Motor neuron (in vitro differentiated cells): ENCODE measurements at regions not wholly inside any gene's neighbourhood (a gene's known extent, or its start where the extent isn't known, plus 50 kb on each side); places are given as distances from the start of the nearest gene placed in this dataset.

Experiments used
- ATAC-seq, 8 experiments: fragments of 200-7000 bp; cut with Tn5 transposase; replicated peaks in 6 of 8; 2 replicates each; pipeline ENCODE4 v1.8.0; 2021; ENCODE audit warnings: mild to moderate bottlenecking in 8 of 8, moderate library complexity in 8 of 8
- H3K27ac ChIP-seq, 2 donors: fragments of 250-450 bp; sonication (Bioruptor Pico); 2 replicates each; pipeline ENCODE4 v1.9.0; 2021; ENCODE audit warnings: antibody characterized with exemption in 2 of 2, mild to moderate bottlenecking in 2 of 2, moderate library complexity in 1 of 2
- H3K4me1 ChIP-seq, 2 donors: fragments of 250-450 bp; sonication (Bioruptor Pico); replicated peaks in 1 of 2; 2 replicates each; pipeline ENCODE4 v1.6.1; 2021; ENCODE audit warnings: antibody characterized with exemption in 2 of 2, mild to moderate bottlenecking in 2 of 2, moderate library complexity in 1 of 2
- H3K4me3 ChIP-seq, 5 donors: fragments of 250-450 bp; sonication (Bioruptor Pico); 2 replicates each; pipeline ENCODE4 v1.9.0; 2021; ENCODE audit warnings: antibody characterized with exemption in 5 of 5, mild to moderate bottlenecking in 5 of 5, moderate library complexity in 4 of 5
- WGBS, 10 experiments: fragments of 450-650 bp; shearing (Covaris generic); methylation state at CpG; one replicate each; pipeline ENCODE4 v1.0.0; 2022; 5-methylcytosine and 5-hydroxymethylcytosine counted together
- in situ Hi-C, 9 experiments: fragments of 400-800 bp; cut with MboI; loops; one replicate each; pipeline ENCODE4 v1.15.0; 2021; ENCODE audit warnings: low sequenced_read_pairs in 9 of 9, low pct_unique_long_range_greater_than_20kb in 2 of 9; ENCODE audit not compliant: unreplicated experiment in 9 of 9

- in situ Hi-C loops: loop anchor here in 6 of 9 experiments (10.0 to 25.0 kb wide), 3 partner anchors 230 to 258 kb away; partner anchors contain the start of gene KIAA1614 (in 2 of the 6)
- 0 to 25% (median 7%) methylated on average over 1 to 23 of the region's 24 CpGs; no CpG with 5 or more reads in 2 of the 10 experiments for WGBS, 10 experiments
These were observed 53.8 kb downstream of the IER5 start for GRCh38 chr1:181142096-181142958.

GRCh38 chr1:181143102-181143859 lies 54.8 kb downstream of the IER5 start:
- WGBS, 10 experiments: 0 to 100% (median 58%) methylated on average over 2 to 5 of the region's 5 CpGs; no CpG with 5 or more reads in 1 of the 10 experiments
- in situ Hi-C loops: loop anchor here in 6 of 9 experiments (10.0 to 25.0 kb wide), 3 partner anchors 231 to 258 kb away; partner anchors contain the start of gene KIAA1614 (in 2 of the 6)

More at GRCh38 chr1:181142096-181142958, 53.8 kb downstream of the IER5 start:
- peak overlapping the region; percentile 39 to 65 for H3K27ac ChIP-seq
- H3K4me1 ChIP-seq: peaks cover 12 to 17% of the 10 kb centered on the region in 2 donors
- ATAC-seq: peak; percentile 78 to 100 (median 97)
- peak overlapping the region in 4 of 5 donors; percentile 0 to 16 (median 4) for H3K4me3 ChIP-seq

GRCh38 chr1:181144238-181144637 lies 55.7 kb downstream of the IER5 start:
- ATAC-seq: no peak
- H3K27ac ChIP-seq: no peak overlapping the region
- in situ Hi-C loops: loop anchor here in 6 of 9 experiments (10.0 to 25.0 kb wide), 3 partner anchors 232 to 259 kb away; partner anchors contain the start of gene KIAA1614 (in 2 of the 6)

More at GRCh38 chr1:181143102-181143859, 54.8 kb downstream of the IER5 start:
- Histone ChIP-seq H3K27ac (no peak overlapping the region), H3K4me1 (peaks cover 12 to 17% of the 10 kb centered on the region in 2 donors), H3K4me3 (no peak overlapping the region)
- ATAC-seq: no peak

GRCh38 chr1:181148636-181149035 lies 60.1 kb downstream of the IER5 start:
- Histone ChIP-seq H3K27ac (no peak overlapping the region), H3K4me1 (peaks cover 11 to 14% of the 10 kb centered on the region in 2 donors), H3K4me3 (no peak overlapping the region)
- no peak for ATAC-seq
- in situ Hi-C loops: loop anchor here in 6 of 9 experiments (10.0 to 25.0 kb wide), 3 partner anchors 236 to 264 kb away; partner anchors contain the start of gene KIAA1614 (in 2 of the 6)
- 40 to 100% (median 61%) methylated on average over 1 to 2 of the region's 3 CpGs; no CpG with 5 or more reads in 3 of the 10 experiments for WGBS, 10 experiments

More at GRCh38 chr1:181144238-181144637, 55.7 kb downstream of the IER5 start:
- WGBS, 10 experiments: 29 to 100% (median 69%) methylated on average over 1 to 3 of the region's 3 CpGs
- H3K4me3 ChIP-seq: no peak overlapping the region
- peaks cover 15 to 17% of the 10 kb centered on the region in 2 donors for H3K4me1 ChIP-seq

DNA sequence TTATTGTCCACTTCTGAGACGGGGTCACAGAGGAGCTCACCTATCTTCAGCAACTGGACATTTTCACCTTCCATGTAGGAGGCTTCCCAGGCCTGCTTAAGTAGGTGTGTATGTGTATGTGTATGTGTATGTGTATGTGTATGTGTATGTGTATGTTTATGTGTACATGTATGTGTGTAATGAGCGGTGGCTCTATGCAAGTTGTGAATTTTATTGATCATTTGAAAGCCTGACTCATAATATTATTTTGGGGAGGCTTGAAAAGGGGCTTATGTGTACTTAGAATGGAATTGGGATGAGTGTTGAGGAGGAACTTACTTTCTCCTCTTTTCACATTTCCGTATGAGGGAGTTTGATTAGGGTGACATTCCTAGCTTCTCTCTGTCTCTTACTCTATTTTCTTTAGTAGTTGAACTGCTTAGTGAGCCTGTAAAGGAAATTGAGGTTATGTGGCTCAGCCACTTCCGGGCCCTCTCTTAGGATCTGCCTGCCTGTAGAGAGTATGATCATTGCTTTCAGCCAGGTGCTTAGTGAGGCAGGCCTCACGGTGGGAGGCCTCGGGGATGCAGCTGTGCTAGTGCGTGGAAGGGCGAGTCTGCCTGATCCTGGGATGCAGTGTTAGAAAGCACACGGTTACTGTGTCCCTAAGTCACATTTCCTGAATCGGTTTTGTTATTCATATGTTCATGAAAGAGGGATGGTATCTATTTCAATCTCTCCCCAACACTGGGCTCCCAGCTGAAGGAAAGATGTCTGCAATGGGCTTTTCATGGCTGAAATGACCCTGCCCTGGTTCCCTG lies 61.0 kb downstream of the IER5 start:
- in situ Hi-C loops: loop anchor here (10.0 to 25.0 kb wide), 5 partner anchors 237 to 637 kb away; partner anchors contain the start of genes ACBD6 (in 8 of the 9) and KIAA1614 (in 2 of the 9)
- H3K4me1 ChIP-seq: peaks cover 11 to 14% of the 10 kb centered on the region in 2 donors
- H3K27ac ChIP-seq: peak overlapping the region; percentile 27 to 35
- WGBS, 10 experiments: 48 to 94% (median 68%) methylated on average over 2 to 10 of the region's 10 CpGs; no CpG with 5 or more reads in 2 of the 10 experiments
- no peak overlapping the region for H3K4me3 ChIP-seq
- ATAC-seq: peak in 5 of 8 experiments; percentile 28 to 85 (median 81)

- no peak overlapping the region for H3K4me3 ChIP-seq
- H3K4me1 ChIP-seq: peaks cover 11 to 14% of the 10 kb centered on the region in 2 donors
- peak in 2 of 8 experiments; percentile 22 for ATAC-seq
- WGBS, 10 experiments: 70 to 100% (median 100%) methylated on average over 1 of the region's 1 CpG; no CpG with 5 or more reads in 7 of the 10 experiments
- no peak overlapping the region for H3K27ac ChIP-seq
- in situ Hi-C loops: loop anchor here (10.0 to 25.0 kb wide), 3 partner anchors 263 to 638 kb away; partner anchors contain the start of gene ACBD6 (in 8 of the 9)
These were observed 61.8 kb downstream of the IER5 start for GRCh38 chr1:181150273-181150672.

GRCh38 chr1:181150842-181151241 lies 62.3 kb downstream of the IER5 start:
- in situ Hi-C loops: loop anchor here (10.0 to 25.0 kb wide), 3 partner anchors 264 to 639 kb away; partner anchors contain the start of gene ACBD6 (in 8 of the 9)
- Histone ChIP-seq H3K4me1 (peaks cover 11 to 14% of the 10 kb centered on the region in 2 donors), H3K4me3 (no peak overlapping the region), H3K27ac (no peak overlapping the region)
- no peak for ATAC-seq

GRCh38 chr1:181151378-181152326 lies 63.2 kb downstream of the IER5 start:
- no peak overlapping the region for H3K27ac ChIP-seq
- ATAC-seq: peak in 4 of 8 experiments; percentile 54 to 90 (median 74)
- no peak overlapping the region for H3K4me3 ChIP-seq
- peaks cover 11 to 14% of the 10 kb centered on the region in 2 donors for H3K4me1 ChIP-seq
- 58 to 90% (median 85%) methylated on average over 6 to 11 of the region's 11 CpGs for WGBS, 10 experiments
- in situ Hi-C loops: loop anchor here (10.0 to 25.0 kb wide), 3 partner anchors 264 to 639 kb away; partner anchors contain the start of gene ACBD6 (in 8 of the 9)

DNA sequence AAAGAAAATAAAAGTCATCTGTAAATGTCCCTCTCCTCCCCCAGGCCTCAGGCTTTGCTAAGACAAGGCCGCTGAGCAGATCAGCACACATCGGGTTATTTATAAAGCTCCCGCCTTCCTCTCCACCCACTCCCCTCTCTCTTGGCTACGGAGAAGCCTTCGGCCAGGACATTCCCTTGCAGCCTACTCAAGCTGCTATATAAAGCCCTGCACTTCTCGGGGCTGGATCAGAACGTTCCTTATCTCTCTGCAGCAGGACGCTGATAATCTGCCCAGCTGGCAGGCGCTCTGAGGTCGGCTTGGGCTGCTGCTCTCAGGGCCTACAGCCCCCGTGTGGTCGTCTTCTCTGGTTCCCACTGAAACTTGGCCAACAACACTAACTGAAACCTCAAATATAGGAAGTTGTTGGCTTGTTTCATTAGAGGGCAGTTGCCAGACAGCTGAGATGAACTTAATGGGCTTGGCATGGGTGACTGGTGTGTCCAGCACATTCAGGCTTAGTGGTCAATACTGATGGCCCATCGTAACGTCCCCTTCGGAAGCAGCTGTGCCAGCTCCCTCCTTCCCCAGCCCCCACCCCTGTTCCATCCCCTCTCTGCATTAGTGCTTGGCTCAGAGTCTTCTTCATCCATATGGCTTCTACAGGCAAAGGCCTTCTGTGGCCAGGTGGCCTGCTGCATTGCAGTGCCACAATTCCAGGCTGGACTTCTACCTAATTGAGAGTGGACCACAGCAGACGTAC lies 64.6 kb downstream of the IER5 start:
- in situ Hi-C loops: loop anchor here (10.0 to 25.0 kb wide), 3 partner anchors 266 to 641 kb away; partner anchors contain the start of gene ACBD6 (in 8 of the 9)
- no peak overlapping the region for H3K4me3 ChIP-seq

DNA sequence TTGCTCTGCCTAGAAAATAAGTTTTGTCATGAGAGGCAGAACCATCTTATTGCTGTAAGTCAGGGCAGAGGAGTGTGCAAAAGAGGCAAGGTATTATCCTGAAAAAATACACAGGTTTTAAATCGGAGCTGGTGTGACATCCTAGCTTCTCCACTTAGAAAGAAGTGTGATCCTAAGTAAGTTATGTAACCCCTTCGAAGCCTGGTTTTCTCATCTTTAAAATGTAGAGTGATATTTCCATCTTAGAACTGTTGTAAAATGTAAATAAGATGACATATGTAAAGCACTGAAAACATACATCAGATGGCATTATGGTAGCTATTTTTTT lies 65.1 kb downstream of the IER5 start:
- no peak for ATAC-seq
- Histone ChIP-seq H3K27ac (no peak overlapping the region), H3K4me3 (no peak overlapping the region), H3K4me1 (peaks cover 11 to 14% of the 10 kb centered on the region in 2 donors)
- in situ Hi-C loops: loop anchor here (10.0 to 25.0 kb wide), 3 partner anchors 266 to 641 kb away; partner anchors contain the start of gene ACBD6 (in 8 of the 9)
- 60 to 100% (median 97%) methylated on average over 1 to 2 of the region's 2 CpGs; no CpG with 5 or more reads in 4 of the 10 experiments for WGBS, 10 experiments

More for the DNA sequence above, 64.6 kb downstream of the IER5 start:
- H3K4me1 ChIP-seq: peaks cover 11 to 14% of the 10 kb centered on the region in 2 donors
- H3K27ac ChIP-seq: no peak overlapping the region
- ATAC-seq: peak; percentile 48 to 85 (median 66)
- 19 to 83% (median 54%) methylated on average over 1 to 13 of the region's 16 CpGs; no CpG with 5 or more reads in 1 of the 10 experiments for WGBS, 10 experiments
